ENCODE measurements at regions not wholly inside any gene's neighbourhood (a gene's known extent, or its start where the extent isn't known, plus 50 kb on each side); places are given as distances from the start of the nearest gene placed in this dataset.

DNA sequence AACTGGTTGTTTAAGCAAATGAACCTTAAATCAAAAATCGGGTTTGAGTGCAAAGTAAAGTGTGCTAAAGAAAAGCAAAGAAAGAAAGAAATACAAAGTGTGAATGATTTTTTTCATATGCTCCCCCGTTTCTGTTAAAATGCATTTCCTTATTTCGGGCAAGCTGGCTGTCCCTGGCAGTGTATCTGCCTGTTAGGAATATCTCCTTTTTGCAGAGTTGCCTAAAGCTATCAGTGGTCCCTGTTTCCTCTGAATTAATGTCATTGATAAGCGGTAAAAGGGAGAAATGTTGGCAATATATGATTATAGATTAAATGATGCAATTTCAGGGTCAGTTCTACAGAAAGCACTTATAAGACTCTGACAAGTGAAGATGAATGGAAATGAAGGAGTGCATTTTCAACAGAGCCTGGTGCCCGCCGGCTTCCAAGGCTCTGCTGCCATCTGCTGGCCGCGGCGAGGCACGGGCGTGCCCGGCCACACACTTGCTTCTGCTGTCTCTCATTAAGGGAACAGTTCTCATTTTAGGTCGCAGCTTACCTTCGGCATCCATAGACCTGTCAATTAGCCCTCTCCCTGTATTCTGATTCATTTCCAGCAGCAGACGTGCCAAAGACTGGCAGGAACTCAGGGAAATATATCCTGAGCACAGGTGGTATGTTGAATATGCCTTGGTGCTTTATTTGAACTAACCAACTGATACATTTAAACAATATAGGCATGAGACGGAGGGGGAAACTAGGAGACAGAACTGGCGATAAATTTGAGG lies 381.9 kb downstream of the C6orf118 start:
- H3K36me3 ChIP-seq (ENCODE audit: control insufficient read depth, low read length), result no peaks in the 10 kb centered on the region
- no peaks in the 10 kb centered on the region for H3K27me3 ChIP-seq (ENCODE audit: control insufficient read depth, low read length)
- H3K4me1 ChIP-seq (ENCODE audit: control insufficient read depth, low read length), result no peaks in the 10 kb centered on the region
- no peaks in the 10 kb centered on the region for H4K20me1 ChIP-seq (ENCODE audit: control insufficient read depth, insufficient read depth, low read depth, low read length)
- H3F3A ChIP-seq (ENCODE audit: control insufficient read depth, insufficient read depth), result peaks cover 9% of the 10 kb centered on the region
- no peak overlapping the region for H3K4me3 ChIP-seq (ENCODE audit: low read length)
- no peak overlapping the region for H3K4me2 ChIP-seq (ENCODE audit: low read length)
- H3K9me3 ChIP-seq (ENCODE audit: control insufficient read depth, insufficient read depth, low read length), result no peaks in the 10 kb centered on the region
- TF ChIP-seq, protein P1, sequence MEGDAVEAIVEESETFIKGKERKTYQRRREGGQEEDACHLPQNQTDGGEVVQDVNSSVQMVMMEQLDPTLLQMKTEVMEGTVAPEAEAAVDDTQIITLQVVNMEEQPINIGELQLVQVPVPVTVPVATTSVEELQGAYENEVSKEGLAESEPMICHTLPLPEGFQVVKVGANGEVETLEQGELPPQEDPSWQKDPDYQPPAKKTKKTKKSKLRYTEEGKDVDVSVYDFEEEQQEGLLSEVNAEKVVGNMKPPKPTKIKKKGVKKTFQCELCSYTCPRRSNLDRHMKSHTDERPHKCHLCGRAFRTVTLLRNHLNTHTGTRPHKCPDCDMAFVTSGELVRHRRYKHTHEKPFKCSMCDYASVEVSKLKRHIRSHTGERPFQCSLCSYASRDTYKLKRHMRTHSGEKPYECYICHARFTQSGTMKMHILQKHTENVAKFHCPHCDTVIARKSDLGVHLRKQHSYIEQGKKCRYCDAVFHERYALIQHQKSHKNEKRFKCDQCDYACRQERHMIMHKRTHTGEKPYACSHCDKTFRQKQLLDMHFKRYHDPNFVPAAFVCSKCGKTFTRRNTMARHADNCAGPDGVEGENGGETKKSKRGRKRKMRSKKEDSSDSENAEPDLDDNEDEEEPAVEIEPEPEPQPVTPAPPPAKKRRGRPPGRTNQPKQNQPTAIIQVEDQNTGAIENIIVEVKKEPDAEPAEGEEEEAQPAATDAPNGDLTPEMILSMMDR (IDR thresholded peaks at IDR 0.05; ENCODE audit: low read depth, low read length, poor library complexity, severe bottlenecking), result peak; percentile 92
- no peak for TF ChIP-seq EZH2phosphoT487 (IDR thresholded peaks at IDR 0.05; ENCODE audit: borderline replicate concordance, low read length)
- H3K9me2 ChIP-seq (replicated peaks; ENCODE audit: control insufficient read depth, low read length), result no peaks in the 10 kb centered on the region
- H3K27ac ChIP-seq (ENCODE audit: low read depth, low read length), result no peak overlapping the region
- H3K79me2 ChIP-seq (ENCODE audit: control insufficient read depth, low read length), result no peaks in the 10 kb centered on the region

DNA sequence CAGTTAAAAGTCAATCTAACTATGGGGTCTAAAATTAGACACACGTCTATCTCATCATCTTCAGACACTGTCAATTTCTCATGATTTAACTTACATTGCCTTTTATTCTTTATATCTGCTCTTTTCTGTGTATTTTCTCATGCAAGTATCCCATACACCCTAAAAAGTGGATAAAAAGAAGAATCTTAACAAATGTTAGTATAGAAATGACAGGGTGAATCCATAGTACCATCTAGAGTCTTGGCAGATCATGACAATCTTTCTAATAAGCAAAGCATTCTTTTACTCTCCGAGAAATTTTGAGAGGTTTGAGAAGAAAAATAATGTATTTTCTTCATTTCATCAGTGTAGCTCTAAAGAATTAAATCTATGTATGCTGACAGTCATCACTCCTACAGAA lies 382.7 kb downstream of the C6orf118 start:
- H3K9me3 ChIP-seq (ENCODE audit: control insufficient read depth, insufficient read depth, low read length), result no peaks in the 10 kb centered on the region
- H3K27me3 ChIP-seq (ENCODE audit: control insufficient read depth, low read length), result no peaks in the 10 kb centered on the region
- no peak overlapping the region for H3K4me2 ChIP-seq (ENCODE audit: low read length)
- H4K20me1 ChIP-seq (ENCODE audit: control insufficient read depth, insufficient read depth, low read depth, low read length), result no peaks in the 10 kb centered on the region
- no peak for TF ChIP-seq EZH2phosphoT487 (IDR thresholded peaks at IDR 0.05; ENCODE audit: borderline replicate concordance, low read length)
- TF ChIP-seq, protein P1 (IDR thresholded peaks at IDR 0.05; ENCODE audit: low read depth, low read length, poor library complexity, severe bottlenecking), result no peak
- no peaks in the 10 kb centered on the region for H3K79me2 ChIP-seq (ENCODE audit: control insufficient read depth, low read length)
- H3F3A ChIP-seq (ENCODE audit: control insufficient read depth, insufficient read depth), result peaks cover 7% of the 10 kb centered on the region
- H3K27ac ChIP-seq (ENCODE audit: low read depth, low read length), result no peak overlapping the region
- no peaks in the 10 kb centered on the region for H3K4me1 ChIP-seq (ENCODE audit: control insufficient read depth, low read length)
- H3K36me3 ChIP-seq (ENCODE audit: control insufficient read depth, low read length), result no peaks in the 10 kb centered on the region
- no peaks in the 10 kb centered on the region for H3K9me2 ChIP-seq (replicated peaks; ENCODE audit: control insufficient read depth, low read length)
- H3K4me3 ChIP-seq (ENCODE audit: low read length), result no peak overlapping the region

DNA sequence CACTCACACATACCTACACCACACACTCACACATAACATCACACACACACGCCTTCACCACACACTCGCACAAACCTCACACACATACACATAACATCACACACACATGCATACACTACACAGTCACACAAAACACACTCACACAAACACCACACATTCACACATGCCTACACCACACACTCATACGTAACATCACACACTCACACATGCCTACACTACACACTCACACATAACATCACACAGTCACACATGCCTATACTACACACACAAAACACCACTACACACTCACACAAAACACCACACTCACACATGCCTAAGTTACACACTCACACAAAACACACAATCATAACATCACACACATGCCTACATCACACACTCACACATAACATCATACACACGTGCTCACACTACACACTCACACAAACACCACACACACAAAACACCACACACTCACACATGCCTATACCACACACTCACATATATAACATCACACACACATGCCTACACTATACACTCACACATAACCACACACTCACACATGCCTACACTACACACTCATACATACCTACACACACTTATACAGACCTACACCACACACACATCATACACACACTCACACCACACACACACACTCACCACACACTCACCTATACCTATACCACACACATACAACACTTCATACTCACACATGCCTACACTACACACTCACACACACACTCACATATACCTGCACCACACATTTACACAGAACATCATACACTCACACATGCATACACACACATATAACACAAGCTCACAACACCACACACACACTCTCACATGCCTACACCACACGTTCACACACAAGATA lies 383.5 kb downstream of the C6orf118 start:
- Histone ChIP-seq H3K9me2 (replicated peaks; ENCODE audit: control insufficient read depth, low read length) (no peaks in the 10 kb centered on the region), H3K4me1 (ENCODE audit: control insufficient read depth, low read length) (no peaks in the 10 kb centered on the region), H3K27ac (ENCODE audit: low read depth, low read length) (no peak overlapping the region), H4K20me1 (ENCODE audit: control insufficient read depth, insufficient read depth, low read depth, low read length) (no peaks in the 10 kb centered on the region), H3K36me3 (ENCODE audit: control insufficient read depth, low read length) (no peaks in the 10 kb centered on the region), H3K4me2 (ENCODE audit: low read length) (no peak overlapping the region), H3K9me3 (ENCODE audit: control insufficient read depth, insufficient read depth, low read length) (no peaks in the 10 kb centered on the region), H3K27me3 (ENCODE audit: control insufficient read depth, low read length) (no peaks in the 10 kb centered on the region), H3K4me3 (ENCODE audit: low read length) (no peak overlapping the region), H3K79me2 (ENCODE audit: control insufficient read depth, low read length) (no peaks in the 10 kb centered on the region), H3F3A (ENCODE audit: control insufficient read depth, insufficient read depth) (no peaks in the 10 kb centered on the region; the same call in 1 of the 2 replicates)
- TF ChIP-seq EZH2phosphoT487 (IDR thresholded peaks at IDR 0.05; ENCODE audit: borderline replicate concordance, low read length), result no peak
- TF ChIP-seq, protein P1 (IDR thresholded peaks at IDR 0.05; ENCODE audit: low read depth, low read length, poor library complexity, severe bottlenecking), result no peak
